ENCODE measurements at regions not wholly inside any gene's neighbourhood (a gene's known extent, or its start where the extent isn't known, plus 50 kb on each side); places are given as distances from the start of the nearest gene placed in this dataset.

GRCh38 chr2:144937066-144937465 lies 417.1 kb upstream of the ZEB2 start:
- no peak overlapping the region for H3K4me3 Mint-ChIP-seq
- peak overlapping the region; percentile 84 for H3K27ac Mint-ChIP-seq
- peaks cover 53% of the 10 kb centered on the region for H3K4me1 Mint-ChIP-seq
- TF ChIP-seq, protein P1, sequence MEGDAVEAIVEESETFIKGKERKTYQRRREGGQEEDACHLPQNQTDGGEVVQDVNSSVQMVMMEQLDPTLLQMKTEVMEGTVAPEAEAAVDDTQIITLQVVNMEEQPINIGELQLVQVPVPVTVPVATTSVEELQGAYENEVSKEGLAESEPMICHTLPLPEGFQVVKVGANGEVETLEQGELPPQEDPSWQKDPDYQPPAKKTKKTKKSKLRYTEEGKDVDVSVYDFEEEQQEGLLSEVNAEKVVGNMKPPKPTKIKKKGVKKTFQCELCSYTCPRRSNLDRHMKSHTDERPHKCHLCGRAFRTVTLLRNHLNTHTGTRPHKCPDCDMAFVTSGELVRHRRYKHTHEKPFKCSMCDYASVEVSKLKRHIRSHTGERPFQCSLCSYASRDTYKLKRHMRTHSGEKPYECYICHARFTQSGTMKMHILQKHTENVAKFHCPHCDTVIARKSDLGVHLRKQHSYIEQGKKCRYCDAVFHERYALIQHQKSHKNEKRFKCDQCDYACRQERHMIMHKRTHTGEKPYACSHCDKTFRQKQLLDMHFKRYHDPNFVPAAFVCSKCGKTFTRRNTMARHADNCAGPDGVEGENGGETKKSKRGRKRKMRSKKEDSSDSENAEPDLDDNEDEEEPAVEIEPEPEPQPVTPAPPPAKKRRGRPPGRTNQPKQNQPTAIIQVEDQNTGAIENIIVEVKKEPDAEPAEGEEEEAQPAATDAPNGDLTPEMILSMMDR (IDR thresholded peaks at IDR 0.05; ENCODE audit: unreplicated experiment) = no peak
- no peaks in the 10 kb centered on the region for H3K36me3 Mint-ChIP-seq
- no peak for DNase-seq (ENCODE audit: low spot score in 2 of 2, unreplicated experiment in 2 of 2)
- peaks cover 5% of the 10 kb centered on the region for H3K9me3 Mint-ChIP-seq
- no peaks in the 10 kb centered on the region for H3K27me3 Mint-ChIP-seq (ENCODE audit: low read depth)

DNA sequence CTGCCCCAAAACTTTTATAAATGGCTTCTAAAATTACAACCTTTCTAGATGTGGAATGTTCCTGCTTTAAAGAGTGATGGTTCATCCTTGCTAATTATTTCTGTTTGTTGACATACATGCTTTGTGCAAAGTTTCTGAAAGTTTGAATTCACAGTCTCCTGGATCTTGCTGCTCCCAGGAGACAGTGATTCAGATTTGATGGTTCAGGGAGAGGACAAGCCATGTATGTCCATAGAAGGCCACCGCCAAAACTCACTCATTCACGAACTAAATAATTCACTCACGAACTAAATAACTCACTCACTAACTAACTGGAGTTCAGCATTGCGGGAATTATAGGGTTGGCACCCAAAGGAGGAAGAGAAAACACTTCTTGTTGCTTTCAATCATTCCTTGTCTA lies 416.5 kb upstream of the ZEB2 start:
- Mint-ChIP-seq H3K27me3 (ENCODE audit: low read depth) (no peaks in the 10 kb centered on the region), H3K4me1 (peaks cover 50% of the 10 kb centered on the region), H3K27ac (peak overlapping the region; percentile 84), H3K36me3 (no peaks in the 10 kb centered on the region), H3K4me3 (no peak overlapping the region), H3K9me3 (peaks cover 5% of the 10 kb centered on the region)
- no peak for DNase-seq (ENCODE audit: low spot score in 2 of 2, unreplicated experiment in 2 of 2)
- TF ChIP-seq, protein P1 (IDR thresholded peaks at IDR 0.05; ENCODE audit: unreplicated experiment) = no peak

GRCh38 chr2:144935736-144936135 lies 415.8 kb upstream of the ZEB2 start:
- H3K36me3 Mint-ChIP-seq = no peaks in the 10 kb centered on the region
- peak overlapping the region; percentile 27 for H3K27ac Mint-ChIP-seq
- DNase-seq (ENCODE audit: low spot score in 2 of 2, unreplicated experiment in 2 of 2) = no peak

GRCh38 chr2:144935191-144935590 lies 415.3 kb upstream of the ZEB2 start:
- Mint-ChIP-seq H3K4me3 (no peak overlapping the region), H3K27ac (peak overlapping the region; percentile 27), H3K9me3 (no peaks in the 10 kb centered on the region), H3K27me3 (ENCODE audit: low read depth) (no peaks in the 10 kb centered on the region), H3K36me3 (no peaks in the 10 kb centered on the region), H3K4me1 (peaks cover 50% of the 10 kb centered on the region)
- TF ChIP-seq, protein P1 (IDR thresholded peaks at IDR 0.05; ENCODE audit: unreplicated experiment) = no peak
- no peak for DNase-seq (ENCODE audit: low spot score in 2 of 2, unreplicated experiment in 2 of 2)

More at GRCh38 chr2:144935736-144936135, 415.8 kb upstream of the ZEB2 start:
- Mint-ChIP-seq H3K9me3 (peaks cover under 1% of the 10 kb centered on the region), H3K4me3 (no peak overlapping the region), H3K4me1 (peaks cover 50% of the 10 kb centered on the region), H3K27me3 (ENCODE audit: low read depth) (no peaks in the 10 kb centered on the region)
- TF ChIP-seq, protein P1 (IDR thresholded peaks at IDR 0.05; ENCODE audit: unreplicated experiment) = no peak

GRCh38 chr2:144931960-144932359 lies 412.0 kb upstream of the ZEB2 start:
- H3K36me3 Mint-ChIP-seq = peaks cover 13% of the 10 kb centered on the region
- no peaks in the 10 kb centered on the region for H3K27me3 Mint-ChIP-seq (ENCODE audit: low read depth)
- no peak for DNase-seq (ENCODE audit: low spot score in 2 of 2, unreplicated experiment in 2 of 2)
- no peak overlapping the region for H3K27ac Mint-ChIP-seq
- H3K9me3 Mint-ChIP-seq = peaks cover 22% of the 10 kb centered on the region
- no peak overlapping the region for H3K4me3 Mint-ChIP-seq
- H3K4me1 Mint-ChIP-seq = peaks cover 25% of the 10 kb centered on the region
- TF ChIP-seq, protein P1 (IDR thresholded peaks at IDR 0.05; ENCODE audit: unreplicated experiment) = no peak

GRCh38 chr2:144931480-144931879 lies 411.6 kb upstream of the ZEB2 start:
- Mint-ChIP-seq H3K4me3 (no peak overlapping the region), H3K4me1 (peaks cover 20% of the 10 kb centered on the region), H3K9me3 (peaks cover 24% of the 10 kb centered on the region), H3K27ac (no peak overlapping the region), H3K27me3 (ENCODE audit: low read depth) (no peaks in the 10 kb centered on the region), H3K36me3 (peaks cover 15% of the 10 kb centered on the region)
- TF ChIP-seq, protein P1 (IDR thresholded peaks at IDR 0.05; ENCODE audit: unreplicated experiment) = no peak
- DNase-seq (ENCODE audit: low spot score in 2 of 2, unreplicated experiment in 2 of 2) = no peak

All from mesothelial cell of epicardium (in vitro differentiated cells).